Activated T-cell treated with anti-CD3 and anti-CD28 coated beads, Interleukin-2, amount 50 U/mL, for 24 hours (primary cell): ENCODE measurements at regions not wholly inside any gene's neighbourhood (a gene's known extent, or its start where the extent isn't known, plus 50 kb on each side); places are given as distances from the start of the nearest gene placed in this dataset.
A peak's percentile ranks its signal among the peaks of the same experiment; 100 is the strongest.

ENCODE experiments used
- DNase-seq: peaks from one replicate; pipeline ENCODE4 v3.0.0-alpha.2; 2020
- H3K27ac Mint-ChIP-seq: 2 replicates; pipeline ENCODE4 v1.8.0; 2020; ENCODE audit warnings: mild to moderate bottlenecking, mixed read lengths
- H3K27me3 Mint-ChIP-seq: 2 replicates; pipeline ENCODE4 v1.8.0; 2020; ENCODE audit warnings: mixed read lengths
- H3K36me3 Mint-ChIP-seq: 2 replicates; pipeline ENCODE4 v1.8.0; 2020; ENCODE audit warnings: low read depth, mixed read lengths
- H3K4me1 Mint-ChIP-seq: 2 replicates; pipeline ENCODE4 v1.8.0; 2020; ENCODE audit warnings: low read depth, mixed read lengths
- H3K4me3 Mint-ChIP-seq: 2 replicates; pipeline ENCODE4 v1.8.0; 2020; ENCODE audit warnings: mild to moderate bottlenecking, moderate library complexity, mixed read lengths
- H3K9me3 Mint-ChIP-seq: 2 replicates; pipeline ENCODE4 v1.8.0; 2020; ENCODE audit warnings: mixed read lengths

DNA sequence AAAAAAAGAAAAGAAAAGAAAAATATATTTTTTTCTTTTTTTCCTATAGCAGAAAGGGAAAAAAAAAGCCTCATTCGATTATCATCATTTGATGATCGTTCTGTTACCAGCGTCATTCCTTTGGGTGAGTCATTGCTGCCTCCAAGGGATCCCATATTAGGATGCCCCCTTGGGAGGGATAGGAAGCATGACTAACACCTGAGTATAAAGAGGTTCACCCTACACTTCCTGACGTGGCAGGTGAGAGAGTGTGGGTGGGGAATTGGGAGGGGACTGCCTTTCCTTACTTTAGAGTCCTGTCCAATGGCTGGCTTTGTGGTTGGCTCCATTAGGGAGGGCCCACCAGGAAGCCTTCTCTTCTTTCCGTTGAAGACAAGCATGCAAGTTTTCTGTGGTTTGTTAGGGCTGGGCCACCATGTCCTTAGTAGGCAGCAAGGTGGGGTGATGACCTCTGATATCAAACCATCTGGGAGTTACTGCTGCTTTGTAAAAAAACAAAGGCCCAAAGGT, 56.1 kb upstream of the FUT8 start:
- Mint-ChIP-seq H3K9me3 (no peaks in the 10 kb centered on the region), H3K4me1 (peaks cover 60% of the 10 kb centered on the region), H3K27me3 (no peaks in the 10 kb centered on the region), H3K36me3 (peaks cover 55% of the 10 kb centered on the region), H3K4me3 (peak overlapping the region; percentile 6), H3K27ac (peak overlapping the region; percentile 78)
- peak; percentile 40 for DNase-seq

DNA sequence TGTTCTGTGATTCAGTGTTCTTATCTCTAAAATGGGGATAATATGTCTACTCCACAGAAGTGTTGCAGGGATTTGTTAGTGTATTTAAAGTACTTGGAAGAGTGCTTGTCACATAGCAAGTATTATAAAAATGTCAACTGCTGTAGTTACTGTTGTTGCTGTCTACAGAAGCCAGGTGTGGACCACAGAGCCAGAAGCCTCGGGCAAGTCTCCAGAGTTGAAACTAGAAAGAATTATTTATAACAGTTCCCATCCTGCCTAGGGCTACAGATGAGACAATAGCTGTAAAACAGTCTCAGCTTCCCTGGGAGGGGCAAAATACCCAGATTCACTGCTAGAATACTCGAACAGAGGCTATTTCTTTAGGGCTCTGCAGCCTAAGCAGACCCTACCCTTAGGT, 55.4 kb upstream of the FUT8 start:
- no peaks in the 10 kb centered on the region for H3K27me3 Mint-ChIP-seq
- no peaks in the 10 kb centered on the region for H3K9me3 Mint-ChIP-seq
- no peak overlapping the region for H3K4me3 Mint-ChIP-seq
- H3K36me3 Mint-ChIP-seq, result peaks cover 53% of the 10 kb centered on the region
- peak overlapping the region; percentile 78 for H3K27ac Mint-ChIP-seq
- peaks cover 62% of the 10 kb centered on the region for H3K4me1 Mint-ChIP-seq
- DNase-seq, result no peak

DNA sequence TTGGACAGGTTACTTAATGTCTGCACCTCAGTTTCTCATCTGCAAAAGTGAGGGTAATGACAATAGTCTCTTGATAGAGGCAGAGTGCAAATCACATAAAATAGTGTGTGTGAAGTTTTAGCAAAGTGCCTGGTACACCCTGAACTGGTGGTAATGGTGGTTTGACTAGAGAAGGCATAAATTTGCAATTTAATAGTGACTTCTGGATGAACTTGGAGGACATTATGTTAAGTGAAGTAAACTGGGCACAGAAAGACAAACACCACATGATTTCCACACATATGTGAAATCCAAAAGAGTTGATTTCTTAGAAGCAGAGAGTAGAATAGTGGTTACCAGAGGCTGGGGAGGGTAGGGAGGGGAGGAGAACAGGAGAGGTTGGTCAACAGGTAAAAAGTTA, 54.8 kb upstream of the FUT8 start:
- Mint-ChIP-seq H3K4me1 (peaks cover 61% of the 10 kb centered on the region), H3K36me3 (peaks cover 53% of the 10 kb centered on the region), H3K27me3 (no peaks in the 10 kb centered on the region), H3K9me3 (no peaks in the 10 kb centered on the region), H3K4me3 (no peak overlapping the region), H3K27ac (no peak overlapping the region)
- no peak for DNase-seq

DNA sequence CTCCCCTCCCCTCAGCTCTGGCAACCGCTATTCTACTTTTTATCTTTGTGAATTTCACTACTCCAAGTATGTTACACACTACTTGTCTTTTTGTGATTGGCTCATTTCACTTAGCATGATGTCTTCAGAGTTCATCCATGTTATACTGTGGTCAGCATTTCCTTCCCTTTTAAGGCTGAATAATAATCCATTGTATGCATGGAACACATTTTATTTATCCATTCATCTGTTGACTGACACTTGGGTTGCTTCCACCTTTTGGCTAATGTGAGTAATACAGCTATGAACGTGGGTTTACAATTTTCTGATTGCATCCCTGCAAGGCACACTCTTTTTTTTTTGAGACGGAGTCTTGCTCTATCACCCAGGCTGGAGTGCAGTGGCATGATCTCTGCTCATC, 53.0 kb upstream of the FUT8 start:
- peak overlapping the region; percentile 5 for H3K4me3 Mint-ChIP-seq
- DNase-seq, result no peak
- H3K27ac Mint-ChIP-seq, result peak overlapping the region; percentile 79
- peaks cover 50% of the 10 kb centered on the region for H3K36me3 Mint-ChIP-seq
- no peaks in the 10 kb centered on the region for H3K9me3 Mint-ChIP-seq
- H3K27me3 Mint-ChIP-seq, result no peaks in the 10 kb centered on the region
- H3K4me1 Mint-ChIP-seq, result peaks cover 52% of the 10 kb centered on the region

DNA sequence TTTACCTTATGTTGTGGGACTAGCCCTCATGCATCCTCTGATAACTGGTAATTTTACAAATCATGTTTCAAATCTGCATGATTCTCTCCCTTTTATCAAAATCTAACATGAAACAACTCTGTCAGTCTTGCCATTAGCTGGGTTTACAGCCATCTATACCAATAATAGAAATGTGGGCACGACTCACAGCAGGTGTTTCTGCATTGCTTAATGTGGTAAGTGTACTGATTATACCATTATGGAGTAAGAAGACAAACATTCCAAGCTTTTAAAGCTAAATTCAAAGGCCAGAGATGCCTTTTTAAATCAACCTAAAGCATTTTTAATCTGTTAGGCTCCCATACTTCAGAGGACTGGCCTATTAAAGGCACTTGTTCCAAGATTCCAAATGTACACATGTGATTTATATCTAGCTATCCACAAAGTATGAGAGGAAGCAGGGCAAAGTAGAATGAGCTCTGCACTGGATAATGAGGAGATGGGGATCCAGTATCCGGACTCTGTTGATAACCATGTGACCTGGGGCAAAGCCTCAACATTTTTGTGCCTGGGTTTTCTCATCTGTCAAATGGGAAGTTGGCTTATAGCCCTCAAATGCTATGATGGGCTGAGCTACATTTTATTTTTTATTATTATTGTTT, 52.3 kb upstream of the FUT8 start:
- H3K36me3 Mint-ChIP-seq, result peaks cover 49% of the 10 kb centered on the region
- H3K4me1 Mint-ChIP-seq, result peaks cover 52% of the 10 kb centered on the region
- no peak for DNase-seq
- peak overlapping the region; percentile 79 for H3K27ac Mint-ChIP-seq
- peak overlapping the region; percentile 5 for H3K4me3 Mint-ChIP-seq
- H3K27me3 Mint-ChIP-seq, result no peaks in the 10 kb centered on the region
- no peaks in the 10 kb centered on the region for H3K9me3 Mint-ChIP-seq

DNA sequence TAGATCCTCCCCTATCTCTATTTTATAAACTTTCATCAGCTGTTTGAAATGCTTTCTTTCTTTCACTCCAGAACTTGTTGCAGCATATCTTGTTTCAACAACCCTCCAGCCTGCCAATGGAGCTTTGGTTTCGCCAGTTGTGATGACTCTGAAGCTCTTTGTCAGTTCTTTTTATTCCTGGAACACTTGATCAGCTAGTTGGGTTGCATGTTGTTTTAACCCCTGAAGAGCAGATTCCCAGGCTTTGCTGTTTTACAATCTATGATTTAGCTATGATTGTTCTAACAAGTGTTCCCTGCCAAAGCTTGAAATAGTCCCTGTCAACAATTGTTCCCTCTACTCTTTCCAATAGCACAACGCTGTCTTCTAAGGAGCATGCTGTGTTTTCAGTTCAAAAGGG, 50.6 kb upstream of the FUT8 start:
- H3K4me1 Mint-ChIP-seq, result peaks cover 39% of the 10 kb centered on the region
- H3K27me3 Mint-ChIP-seq, result no peaks in the 10 kb centered on the region
- no peak overlapping the region for H3K4me3 Mint-ChIP-seq
- H3K27ac Mint-ChIP-seq, result no peak overlapping the region
- no peaks in the 10 kb centered on the region for H3K9me3 Mint-ChIP-seq
- H3K36me3 Mint-ChIP-seq, result peaks cover 40% of the 10 kb centered on the region
- no peak for DNase-seq
